Caco-2 (cell line): ENCODE measurements at regions not wholly inside any gene's neighbourhood (a gene's known extent, or its start where the extent isn't known, plus 50 kb on each side); places are given as distances from the start of the nearest gene placed in this dataset.

Experiments
- BruUV-seq: library from RNA; stranded (reverse); fragments of 400-500 nt; replicated peaks from 2 replicates; lab custom pipeline; 2021; lab: Mats Ljungman, UMichigan
- CTCF ChIA-PET: fragments of 300-600 bp; sonication (Branson Sonifier 250); formaldehyde crosslinking; loops from one replicate; lab custom pipeline; 2022; ENCODE audit warnings: antibody characterized with exemption; lab: Charles Lee
- POLR2A ChIA-PET: fragments of 300-600 bp; sonication (Branson Sonifier 250); formaldehyde crosslinking; loops from one replicate; lab custom pipeline; 2022; ENCODE audit warnings: antibody characterized with exemption; lab: Charles Lee
- DNase-seq, 2 experiments: peaks; one replicate each; pipeline versions ENCODE4 v3.0.0 to v3.0.0-alpha.2; 2020 to 2022
- H3K27me3 ChIP-seq: replicated peaks from 2 replicates; pipeline ENCODE4 v1.6.0; 2011; ENCODE audit warnings: low read length; ENCODE audit not compliant: control insufficient read depth, insufficient read depth
- H3K36me3 ChIP-seq: 2 replicates; pipeline ENCODE4 v1.5.1; 2011; ENCODE audit warnings: low read length; ENCODE audit not compliant: control insufficient read depth, insufficient read depth
- H3K4me1 ChIP-seq: fragments of 250-450 bp; sonication (Bioruptor Pico); 2 replicates; pipeline ENCODE4 v1.5.1; 2020; ENCODE audit warnings: mild to moderate bottlenecking
- H3K4me3 ChIP-seq: 2 replicates; pipeline ENCODE4 v1.5.1; 2011; ENCODE audit warnings: low read depth, mild to moderate bottlenecking, control low read depth, low read length
- H3K9me3 ChIP-seq: fragments of 250-450 bp; sonication (Bioruptor Pico); 2 replicates; pipeline ENCODE4 v1.5.1; 2020; ENCODE audit warnings: mild to moderate bottlenecking, moderate library complexity
- H3K27ac Mint-ChIP-seq: one replicate; pipeline ENCODE4 v1.8.0; 2022; ENCODE audit warnings: mixed read lengths; ENCODE audit not compliant: unreplicated experiment
- H3K27me3 Mint-ChIP-seq: one replicate; pipeline ENCODE4 v1.8.0; 2022; ENCODE audit warnings: mixed read lengths; ENCODE audit not compliant: insufficient read depth, unreplicated experiment
- H3K36me3 Mint-ChIP-seq: one replicate; pipeline ENCODE4 v1.8.0; 2022; ENCODE audit warnings: mild to moderate bottlenecking, mixed read lengths; ENCODE audit not compliant: insufficient read depth, unreplicated experiment
- H3K4me1 Mint-ChIP-seq: one replicate; pipeline ENCODE4 v1.8.0; 2022; ENCODE audit warnings: low read depth, mixed read lengths; ENCODE audit not compliant: unreplicated experiment
- H3K4me3 Mint-ChIP-seq: one replicate; pipeline ENCODE4 v1.8.0; 2022; ENCODE audit warnings: mild to moderate bottlenecking, moderate library complexity, mixed read lengths; ENCODE audit not compliant: unreplicated experiment
- H3K9me3 Mint-ChIP-seq: one replicate; pipeline ENCODE4 v1.8.0; 2022; ENCODE audit warnings: mixed read lengths; ENCODE audit not compliant: unreplicated experiment
- intact Hi-C: fragments of 100-400 bp; cut with micrococcal nuclease; formaldehyde crosslinking; loops from one replicate; pipeline ENCODE4 v1.10.0; 2022; ENCODE audit not compliant: unreplicated experiment
- TF ChIP-seq, protein P1 (sequence below), 2 experiments: fragments of 200-600 bp in 1 of 2; IDR thresholded peaks; 1 replicate in 1 of 2; 2 replicates in 1 of 2; pipeline versions ENCODE4 v1.5.1 to v1.8.0; 2011 to 2022; ENCODE audit warnings: antibody characterized with exemption in 1 of 2, control low read depth in 1 of 2, inconsistent platforms in 1 of 2, low read depth in 1 of 2, low read length in 1 of 2, mild to moderate bottlenecking in 1 of 2, moderate library complexity in 1 of 2; ENCODE audit not compliant: insufficient read depth in 1 of 2, severe bottlenecking in 1 of 2, unreplicated experiment in 1 of 2

DNA sequence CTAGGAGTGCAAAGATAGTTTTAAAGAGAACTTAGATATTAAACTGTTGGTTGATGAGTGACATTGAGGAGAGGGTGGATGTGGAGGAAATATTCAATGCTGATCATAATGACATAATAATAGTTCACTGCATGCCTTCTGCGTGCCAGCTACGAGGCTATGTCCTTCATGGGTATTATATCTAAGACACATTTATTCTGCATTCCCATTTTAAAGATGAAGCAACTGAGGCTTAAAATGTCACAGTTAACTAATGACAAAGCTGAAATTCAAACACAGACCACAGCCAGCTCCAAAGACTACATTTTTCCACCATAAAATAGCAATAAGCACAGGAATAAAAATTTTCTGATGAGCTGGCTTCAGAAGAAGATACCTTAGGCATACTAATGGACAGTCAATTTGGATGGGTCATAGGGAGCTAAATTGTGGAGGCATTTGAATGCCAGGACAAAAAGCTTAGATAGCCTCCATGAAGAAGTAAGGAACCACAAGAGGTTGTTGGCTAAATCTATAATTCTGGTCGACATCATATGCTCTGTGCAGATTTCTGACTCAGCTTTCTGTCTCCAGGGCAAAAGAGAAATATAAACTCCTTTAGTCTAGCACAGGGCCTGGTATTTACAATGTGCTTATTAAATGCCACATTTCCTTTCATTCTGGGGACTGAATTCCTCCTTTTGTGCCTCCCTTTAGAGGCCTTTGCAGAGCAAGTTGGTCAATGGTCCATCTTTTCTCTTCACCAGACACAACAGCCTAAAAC, 71.2 kb upstream of the NRIP1 start:
- no peak overlapping the region for H3K4me3 Mint-ChIP-seq
- no peak overlapping the region for H3K4me3 ChIP-seq
- no peaks in the 10 kb centered on the region for H3K27me3 ChIP-seq
- peaks cover 29% of the 10 kb centered on the region for H3K4me1 Mint-ChIP-seq
- TF ChIP-seq, protein P1, sequence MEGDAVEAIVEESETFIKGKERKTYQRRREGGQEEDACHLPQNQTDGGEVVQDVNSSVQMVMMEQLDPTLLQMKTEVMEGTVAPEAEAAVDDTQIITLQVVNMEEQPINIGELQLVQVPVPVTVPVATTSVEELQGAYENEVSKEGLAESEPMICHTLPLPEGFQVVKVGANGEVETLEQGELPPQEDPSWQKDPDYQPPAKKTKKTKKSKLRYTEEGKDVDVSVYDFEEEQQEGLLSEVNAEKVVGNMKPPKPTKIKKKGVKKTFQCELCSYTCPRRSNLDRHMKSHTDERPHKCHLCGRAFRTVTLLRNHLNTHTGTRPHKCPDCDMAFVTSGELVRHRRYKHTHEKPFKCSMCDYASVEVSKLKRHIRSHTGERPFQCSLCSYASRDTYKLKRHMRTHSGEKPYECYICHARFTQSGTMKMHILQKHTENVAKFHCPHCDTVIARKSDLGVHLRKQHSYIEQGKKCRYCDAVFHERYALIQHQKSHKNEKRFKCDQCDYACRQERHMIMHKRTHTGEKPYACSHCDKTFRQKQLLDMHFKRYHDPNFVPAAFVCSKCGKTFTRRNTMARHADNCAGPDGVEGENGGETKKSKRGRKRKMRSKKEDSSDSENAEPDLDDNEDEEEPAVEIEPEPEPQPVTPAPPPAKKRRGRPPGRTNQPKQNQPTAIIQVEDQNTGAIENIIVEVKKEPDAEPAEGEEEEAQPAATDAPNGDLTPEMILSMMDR (IDR thresholded peaks at IDR 0.05; ENCODE audit: insufficient read depth in 1 of 2, low read depth in 1 of 2, low read length in 1 of 2, severe bottlenecking in 1 of 2, unreplicated experiment in 1 of 2) = no peak
- no TSS peak for BruUV-seq
- H3K27me3 Mint-ChIP-seq = no peaks in the 10 kb centered on the region
- intact Hi-C loops = no loop called here
- H3K27ac Mint-ChIP-seq = no peak overlapping the region
- DNase-seq = no peak
- H3K4me1 ChIP-seq = peaks cover 37% of the 10 kb centered on the region
- peaks cover 15% of the 10 kb centered on the region for H3K9me3 Mint-ChIP-seq
- H3K9me3 ChIP-seq = 0 out of 2 replicates have a peak, but pooled peaks cover 2% of the 10 kb centered on the region
- no peaks in the 10 kb centered on the region for H3K36me3 Mint-ChIP-seq
- POLR2A ChIA-PET = no interaction called here
- H3K36me3 ChIP-seq = no peaks in the 10 kb centered on the region
- CTCF ChIA-PET = no interaction called here

DNA sequence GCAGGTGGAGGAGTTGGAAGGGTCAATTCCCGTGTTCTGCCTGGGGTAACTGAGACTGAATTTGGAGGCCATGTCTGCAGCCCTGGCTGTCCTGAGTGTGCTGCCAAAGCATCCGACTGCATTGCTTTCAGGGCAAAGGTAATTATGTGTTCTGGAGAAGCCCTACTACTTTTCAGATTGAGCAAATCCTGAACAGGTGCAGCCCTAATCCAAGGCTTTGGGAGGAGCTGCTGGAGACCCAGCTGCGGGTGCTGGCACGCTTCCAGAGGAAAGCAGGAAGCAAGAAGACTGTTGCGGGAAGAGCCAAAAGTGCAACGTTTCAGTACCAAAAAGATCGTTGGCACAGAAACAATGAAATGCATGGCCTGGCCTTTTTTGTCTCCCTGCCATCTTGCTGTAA, 73.7 kb upstream of the NRIP1 start:
- ChIA-PET CTCF (no interaction called here), POLR2A (no interaction called here)
- H3K36me3 Mint-ChIP-seq = no peaks in the 10 kb centered on the region
- BruUV-seq = no TSS peak
- H3K27ac Mint-ChIP-seq = peak overlapping the region; percentile 84
- Histone ChIP-seq H3K27me3 (no peaks in the 10 kb centered on the region), H3K9me3 (no peaks in the 10 kb centered on the region), H3K4me1 (peaks cover 53% of the 10 kb centered on the region), H3K4me3 (no peak overlapping the region), H3K36me3 (no peaks in the 10 kb centered on the region)
- no peak overlapping the region for H3K4me3 Mint-ChIP-seq
- intact Hi-C loops = no loop called here
- TF ChIP-seq, protein P1 (IDR thresholded peaks at IDR 0.05; ENCODE audit: insufficient read depth in 1 of 2, low read depth in 1 of 2, low read length in 1 of 2, severe bottlenecking in 1 of 2, unreplicated experiment in 1 of 2) = no peak
- H3K4me1 Mint-ChIP-seq = peaks cover 44% of the 10 kb centered on the region
- peaks cover 9% of the 10 kb centered on the region for H3K9me3 Mint-ChIP-seq
- no peaks in the 10 kb centered on the region for H3K27me3 Mint-ChIP-seq
- DNase-seq = no peak

DNA sequence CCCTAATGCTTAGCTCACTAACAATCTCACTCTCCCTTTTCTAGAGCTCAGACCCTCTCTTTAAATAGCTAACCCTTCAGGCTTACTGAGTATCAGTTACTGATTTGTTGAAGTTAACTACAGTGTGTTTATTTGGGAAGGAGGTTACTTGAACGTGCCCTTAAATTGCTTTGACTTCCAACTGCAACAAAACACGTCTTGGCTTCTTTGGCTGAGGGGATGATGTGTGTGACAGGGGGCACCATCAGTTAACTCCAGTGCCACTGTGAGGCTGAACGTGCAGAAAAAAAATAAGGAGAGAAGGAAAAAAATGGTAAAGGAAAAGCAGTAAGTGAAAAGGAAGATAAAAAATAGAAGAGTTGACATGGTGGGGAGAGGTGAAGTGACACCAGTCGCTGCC, 75.1 kb upstream of the NRIP1 start:
- H3K4me3 Mint-ChIP-seq = peak overlapping the region; percentile 58
- intact Hi-C loops = loop anchor here (1.0 to 5.0 kb wide), 8 partner anchors 19 to 440 kb away; no protein-coding TSS in a partner anchor
- H3K27me3 ChIP-seq = no peaks in the 10 kb centered on the region
- no peaks in the 10 kb centered on the region for H3K9me3 ChIP-seq
- peaks cover 12% of the 10 kb centered on the region for H3K9me3 Mint-ChIP-seq
- CTCF ChIA-PET = interaction anchor here (1.0 kb wide), 2 partner anchors 18 to 276 kb away, joined by 3 to 7 read pairs; no protein-coding TSS in a partner anchor
- DNase-seq = no peak
- H3K27me3 Mint-ChIP-seq = no peaks in the 10 kb centered on the region
- no peak overlapping the region for H3K4me3 ChIP-seq
- no TSS peak for BruUV-seq
- H3K4me1 ChIP-seq = peaks cover 53% of the 10 kb centered on the region
- H3K4me1 Mint-ChIP-seq = peaks cover 47% of the 10 kb centered on the region
- TF ChIP-seq, protein P1 (IDR thresholded peaks at IDR 0.05; ENCODE audit: insufficient read depth in 1 of 2, low read depth in 1 of 2, low read length in 1 of 2, severe bottlenecking in 1 of 2, unreplicated experiment in 1 of 2) = no peak
- no peaks in the 10 kb centered on the region for H3K36me3 ChIP-seq
- POLR2A ChIA-PET = no interaction called here
- H3K27ac Mint-ChIP-seq = peak overlapping the region; percentile 85
- H3K36me3 Mint-ChIP-seq = no peaks in the 10 kb centered on the region
